HG03039 (cell line): ENCODE measurements at regions not wholly inside any gene's neighbourhood (a gene's known extent, or its start where the extent isn't known, plus 50 kb on each side); places are given as distances from the start of the nearest gene placed in this dataset.
"Not testable (repeated sequence)": the region's sequence is repeated elsewhere in the genome, so short reads cannot be mapped to it uniquely, and the experiment has no call there.

Experiments
- ATAC-seq: cut with Tn5 transposase; IDR thresholded peaks from one replicate; pipeline ENCODE4 v1.9.1; 2021; ENCODE audit warnings: mild to moderate bottlenecking, moderate library complexity; ENCODE audit not compliant: unreplicated experiment

DNA sequence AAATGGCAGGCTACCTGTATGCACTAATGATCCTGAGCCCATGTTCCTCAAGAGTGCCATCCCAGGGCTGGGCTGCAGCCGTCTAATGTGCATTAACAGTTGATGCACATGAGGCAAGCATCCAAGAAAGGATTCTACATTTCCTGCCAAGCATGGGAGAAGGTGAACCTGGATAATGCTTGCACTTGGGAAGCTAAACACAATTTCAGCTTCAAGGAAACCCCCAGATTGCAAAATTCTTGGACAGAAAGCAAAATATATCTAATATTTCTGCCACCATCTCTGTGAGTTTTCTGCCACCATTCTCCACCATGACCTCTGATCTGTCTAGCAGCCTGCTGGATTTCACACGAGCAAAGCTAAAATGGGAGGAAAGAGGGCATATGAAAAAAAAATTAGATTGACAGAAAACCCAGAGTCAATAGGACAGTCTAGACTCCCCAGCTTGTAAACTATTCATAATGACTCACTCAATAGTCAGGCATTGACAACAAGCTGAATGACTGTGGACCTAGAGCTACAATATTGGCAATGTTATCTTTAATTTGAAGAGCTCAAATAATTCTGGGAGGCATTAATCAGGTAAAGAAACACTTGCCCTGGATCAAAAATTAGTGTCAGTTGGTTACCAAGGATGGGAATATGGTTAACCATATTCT lies 91.9 kb upstream of the BCL2L14 start:
- ATAC-seq, result no peak

DNA sequence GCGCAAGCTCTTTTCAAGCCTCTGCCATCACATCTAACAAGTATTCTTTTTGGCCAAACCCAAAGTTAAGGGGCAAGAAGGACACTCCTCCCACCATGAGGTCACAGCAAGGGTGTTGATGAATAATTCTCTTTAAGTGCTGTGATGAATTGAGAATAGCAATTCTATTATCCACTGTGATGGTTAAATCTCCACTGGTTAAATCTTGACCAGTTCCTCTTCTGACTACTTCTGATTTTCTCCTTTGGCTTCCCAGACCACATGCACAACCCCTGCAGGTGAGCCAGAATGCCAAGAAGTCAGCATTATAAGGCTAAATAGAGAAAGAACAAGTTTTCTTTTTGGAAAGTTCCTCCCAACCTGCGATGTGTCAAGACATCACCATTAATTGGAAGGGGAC lies 90.6 kb upstream of the BCL2L14 start:
- no peak for ATAC-seq

DNA sequence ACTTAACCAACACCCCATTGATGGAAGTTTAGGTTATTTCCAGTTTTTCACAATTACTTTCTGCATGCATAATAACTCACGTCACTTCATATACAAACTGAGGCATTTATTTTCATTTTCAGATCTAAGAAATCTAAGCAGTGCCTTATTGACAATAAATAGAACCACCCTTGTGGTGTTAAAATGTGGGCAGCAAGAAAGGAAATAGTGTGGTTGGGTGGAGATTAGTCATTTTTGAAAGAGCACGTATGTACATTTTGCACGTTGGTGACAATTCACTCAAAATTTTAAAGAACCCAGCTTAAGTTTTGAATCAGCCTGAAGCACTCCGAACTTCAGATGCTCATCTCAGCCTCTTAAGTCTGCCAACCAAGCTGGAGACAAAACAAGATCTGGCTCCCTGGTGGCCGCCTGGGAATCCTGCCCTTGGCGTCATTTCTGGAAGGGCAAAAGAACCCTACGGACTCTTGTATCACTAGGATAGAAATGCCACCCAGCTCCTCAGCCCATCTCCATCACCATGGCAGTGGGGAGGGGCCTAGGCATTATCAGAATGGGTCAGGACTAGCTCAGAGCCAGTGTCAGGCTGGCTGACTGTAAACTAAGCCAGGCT lies 89.5 kb upstream of the BCL2L14 start:
- ATAC-seq, result peak; percentile 77

DNA sequence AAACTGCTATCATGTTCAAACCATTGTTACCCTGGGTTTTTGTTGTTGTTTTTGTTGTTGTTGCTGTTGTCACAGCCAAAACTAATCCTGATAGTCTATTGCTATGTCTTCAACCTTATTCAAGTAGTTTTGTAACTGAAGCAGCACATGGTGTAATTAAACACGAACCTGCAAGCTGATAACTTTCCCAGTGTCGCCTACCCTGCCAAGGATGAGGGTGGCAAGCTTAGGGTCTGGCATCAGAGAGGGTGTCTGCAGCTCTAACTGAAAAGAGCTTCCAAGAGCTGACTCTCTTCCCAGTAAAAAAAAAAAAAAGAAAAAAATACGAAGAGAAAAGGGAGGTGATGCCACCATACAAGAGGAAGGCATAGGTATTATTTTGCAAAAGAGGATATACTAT lies 86.3 kb upstream of the BCL2L14 start:
- ATAC-seq, result no peak

DNA sequence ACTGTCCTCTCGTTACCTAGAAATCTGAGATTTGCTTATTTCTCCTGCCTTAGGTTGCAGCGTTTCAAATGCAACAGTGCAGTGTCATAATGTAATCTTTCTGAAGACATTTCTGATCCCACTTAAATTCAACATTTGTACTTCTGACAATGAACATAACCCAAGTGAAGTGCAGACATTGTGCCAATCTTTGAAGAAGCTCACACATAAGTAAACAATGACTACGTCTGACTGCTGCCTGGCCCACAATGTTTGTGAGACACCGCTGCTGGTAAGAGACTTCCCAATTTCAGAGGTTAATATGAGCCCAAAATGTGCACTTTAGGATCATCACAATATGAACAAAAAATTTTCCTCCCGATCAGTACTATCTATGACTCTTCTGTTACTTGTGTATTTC lies 84.6 kb upstream of the BCL2L14 start:
- no peak for ATAC-seq

DNA sequence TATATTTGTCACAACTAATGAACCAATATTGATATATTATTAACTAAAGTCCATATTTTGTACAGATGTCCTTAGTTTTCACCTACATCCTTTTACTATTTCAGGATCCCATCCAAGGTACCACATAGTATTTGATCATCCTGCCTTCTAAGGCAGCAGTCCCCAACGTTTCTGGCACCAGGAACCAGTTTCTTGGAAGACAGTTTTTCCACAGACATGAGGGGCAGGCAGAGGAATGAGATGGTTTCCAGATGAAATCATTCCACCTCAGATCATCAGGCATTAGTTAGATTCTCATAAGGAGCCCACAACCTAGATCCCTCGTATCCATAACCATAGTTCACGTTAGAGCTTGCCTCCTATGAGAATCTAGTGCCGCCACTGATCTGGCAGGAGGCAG lies 82.8 kb upstream of the BCL2L14 start:
- no peak for ATAC-seq

DNA sequence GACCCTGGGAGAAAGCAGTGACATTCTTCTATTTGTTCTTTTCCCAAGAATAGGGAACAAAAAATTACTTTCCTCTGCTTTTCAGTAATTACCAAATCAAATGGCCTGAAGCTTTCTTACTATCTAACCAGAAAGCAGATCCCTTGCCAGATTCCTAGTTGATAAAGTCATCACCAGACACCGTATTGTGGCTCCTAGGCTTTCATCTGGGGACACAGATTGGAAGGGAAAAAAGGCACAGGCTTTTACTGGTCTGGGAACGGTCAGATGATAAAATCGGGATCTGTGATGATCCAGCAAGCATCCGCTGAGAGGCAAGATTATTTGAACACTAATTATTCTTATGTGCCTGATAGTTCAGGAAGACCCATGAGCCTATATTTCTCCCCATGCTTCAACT lies 79.1 kb upstream of the BCL2L14 start:
- no peak for ATAC-seq

DNA sequence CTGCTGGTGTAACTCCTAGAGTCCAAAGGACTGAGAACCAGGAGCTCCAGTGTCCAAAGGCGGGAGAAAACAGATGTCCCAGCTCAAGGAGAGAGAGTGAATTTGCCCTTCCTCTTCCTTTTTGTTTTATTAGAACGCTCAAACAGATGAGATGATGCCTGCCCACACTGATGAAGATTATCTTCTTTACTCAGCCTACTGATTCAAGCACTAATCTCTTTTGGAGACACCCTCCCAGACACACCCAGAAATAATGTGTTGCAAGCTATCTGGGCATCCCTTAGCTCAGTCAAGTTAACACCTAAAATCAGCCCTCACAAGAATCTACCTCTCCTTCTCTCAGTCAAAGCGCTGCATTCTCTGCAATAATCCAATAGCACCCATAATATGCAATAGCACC lies 78.2 kb upstream of the BCL2L14 start:
- ATAC-seq, result no peak

DNA sequence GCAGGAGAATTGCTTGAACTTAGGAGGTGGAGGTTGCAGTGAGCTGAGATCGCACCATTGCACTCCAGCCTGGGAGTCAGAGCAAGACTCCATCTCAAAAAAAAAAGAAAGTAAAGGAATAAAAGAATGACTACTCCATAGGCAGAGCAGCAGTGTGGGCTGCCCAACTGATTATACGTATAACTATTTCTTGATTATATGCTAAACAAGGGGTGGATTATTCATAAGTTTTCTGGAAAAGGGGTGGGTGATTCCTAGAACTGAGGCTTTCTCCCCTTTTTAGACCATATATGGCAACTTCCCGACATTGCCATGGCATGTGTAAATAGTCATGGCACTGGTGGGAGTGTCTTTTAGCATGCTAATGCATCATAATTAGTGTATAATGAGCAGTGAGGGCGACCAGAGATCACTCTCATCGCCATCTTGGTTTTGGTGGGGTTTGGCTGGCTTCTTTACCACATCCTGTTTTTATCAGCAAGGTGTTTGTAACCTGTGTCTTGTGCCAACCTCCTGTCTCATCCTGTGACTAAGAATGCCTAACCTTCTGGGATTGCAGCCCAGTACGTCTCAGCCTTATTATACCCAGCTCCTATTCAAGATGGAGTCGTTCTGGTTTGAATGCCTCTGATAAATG lies 72.3 kb upstream of the BCL2L14 start:
- ATAC-seq, result not testable (repeated sequence)

DNA sequence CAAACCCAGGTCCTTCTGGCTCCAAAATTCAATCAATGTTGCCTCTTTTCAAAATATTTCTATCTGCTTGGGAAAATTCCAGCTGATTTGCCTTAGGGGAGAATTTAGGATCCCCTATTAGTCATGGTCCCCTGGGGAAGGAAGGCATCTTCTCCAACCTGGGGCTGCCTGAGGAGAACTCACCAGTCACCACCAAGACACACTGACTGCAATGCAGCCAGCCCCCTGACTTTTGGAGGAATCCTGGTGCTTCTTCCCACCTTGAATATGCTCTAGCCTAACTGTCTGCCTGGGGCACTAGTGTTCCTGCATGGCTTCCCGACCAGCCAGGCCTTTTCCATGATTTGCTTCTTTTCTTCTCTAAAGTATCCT lies 71.8 kb upstream of the BCL2L14 start:
- no peak for ATAC-seq

DNA sequence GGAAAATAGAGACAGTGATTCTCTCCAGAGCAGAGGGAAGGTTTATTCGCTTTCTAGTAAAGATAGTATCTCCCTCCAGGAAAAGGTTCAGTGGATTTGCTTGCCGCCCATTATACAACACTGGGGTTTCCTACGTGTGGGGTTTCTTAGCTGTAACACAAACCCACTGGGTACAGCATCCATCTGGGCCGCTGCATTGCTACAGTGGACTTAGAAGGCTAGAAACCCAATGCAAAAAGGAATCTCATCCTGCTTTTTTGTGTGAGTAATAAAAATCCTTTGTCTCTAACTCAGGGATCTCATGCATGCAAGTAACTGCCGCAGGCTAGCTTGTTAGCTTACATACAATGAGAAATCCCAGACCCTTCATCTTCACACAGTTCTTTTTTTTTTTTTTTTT lies 67.1 kb upstream of the BCL2L14 start:
- no peak for ATAC-seq

DNA sequence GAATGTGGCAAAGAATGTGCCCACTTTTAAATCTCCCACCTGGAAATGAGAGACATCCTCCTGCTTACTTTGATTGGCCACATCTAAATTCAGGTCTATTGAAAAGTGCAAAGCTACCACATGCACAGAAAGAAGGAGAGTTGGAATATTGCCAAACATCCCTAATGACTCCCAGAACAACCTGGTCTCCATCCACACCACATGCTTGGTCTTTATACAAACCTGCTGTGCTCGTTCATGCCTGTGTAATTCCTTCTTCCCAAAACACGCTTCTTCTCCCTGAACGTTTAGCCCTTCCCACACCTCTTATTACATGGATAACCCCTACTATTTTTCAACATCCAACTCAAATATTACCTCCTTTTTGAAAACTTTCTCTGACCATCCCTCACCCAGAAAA lies 66.2 kb upstream of the BCL2L14 start:
- ATAC-seq, result no peak

DNA sequence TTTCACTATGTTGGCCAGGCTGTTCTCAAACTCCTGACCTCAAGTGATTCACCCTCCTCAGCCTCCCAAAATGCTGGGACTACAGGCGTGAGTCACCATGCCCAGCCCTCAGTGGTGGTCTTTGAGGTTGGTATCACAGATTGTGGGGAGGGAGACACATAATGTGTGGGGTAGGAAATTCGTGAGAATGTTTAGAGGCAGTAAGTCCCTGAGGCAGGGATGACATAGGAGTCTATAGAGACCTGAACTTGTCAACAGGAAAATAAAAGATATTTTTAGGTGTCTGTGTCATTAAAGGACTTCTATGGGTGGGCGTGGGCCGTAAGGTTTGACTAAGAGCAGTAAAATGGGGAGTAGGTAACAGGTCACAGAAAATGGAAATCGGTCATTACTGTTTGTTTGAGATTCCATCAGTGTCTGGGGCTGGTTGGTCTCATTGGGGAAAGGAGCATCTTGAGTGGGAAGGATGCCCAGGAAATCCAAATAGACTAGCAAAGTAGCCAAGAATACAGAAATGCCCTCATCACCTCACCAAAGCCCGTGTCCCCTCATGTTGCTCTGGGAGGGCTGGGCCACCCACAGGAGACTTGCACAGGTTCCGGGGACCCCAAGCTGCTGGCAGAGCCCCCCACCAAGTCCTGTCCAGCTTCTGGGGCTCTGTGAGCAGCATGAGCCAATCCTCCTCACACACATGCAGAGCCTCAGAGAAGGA lies 63.6 kb upstream of the BCL2L14 start:
- no peak for ATAC-seq

DNA sequence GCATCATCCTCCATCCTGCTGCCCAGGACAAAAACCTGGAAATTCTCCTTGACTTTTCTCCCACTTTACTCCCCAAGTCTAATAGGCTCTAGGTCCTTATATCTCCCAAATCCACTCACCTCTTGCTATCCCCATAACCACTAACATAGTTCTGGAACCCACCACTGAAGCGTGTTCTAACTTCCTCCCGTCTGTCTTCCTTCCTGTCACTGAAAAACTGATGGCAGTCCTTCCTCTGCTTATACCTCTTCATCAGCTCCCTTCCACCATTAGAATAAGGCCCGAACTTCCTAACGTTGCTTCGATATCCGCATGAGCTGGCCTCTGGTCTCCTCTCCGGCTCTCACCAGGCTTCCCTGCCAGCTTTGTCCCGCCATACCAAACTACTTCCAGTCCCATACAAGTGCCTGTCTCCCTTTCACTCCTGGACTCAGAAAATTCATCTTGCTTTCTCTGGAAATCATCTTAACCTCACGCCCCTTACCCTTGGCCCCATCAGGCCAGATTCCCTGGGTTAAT lies 63.0 kb upstream of the BCL2L14 start:
- no peak for ATAC-seq

DNA sequence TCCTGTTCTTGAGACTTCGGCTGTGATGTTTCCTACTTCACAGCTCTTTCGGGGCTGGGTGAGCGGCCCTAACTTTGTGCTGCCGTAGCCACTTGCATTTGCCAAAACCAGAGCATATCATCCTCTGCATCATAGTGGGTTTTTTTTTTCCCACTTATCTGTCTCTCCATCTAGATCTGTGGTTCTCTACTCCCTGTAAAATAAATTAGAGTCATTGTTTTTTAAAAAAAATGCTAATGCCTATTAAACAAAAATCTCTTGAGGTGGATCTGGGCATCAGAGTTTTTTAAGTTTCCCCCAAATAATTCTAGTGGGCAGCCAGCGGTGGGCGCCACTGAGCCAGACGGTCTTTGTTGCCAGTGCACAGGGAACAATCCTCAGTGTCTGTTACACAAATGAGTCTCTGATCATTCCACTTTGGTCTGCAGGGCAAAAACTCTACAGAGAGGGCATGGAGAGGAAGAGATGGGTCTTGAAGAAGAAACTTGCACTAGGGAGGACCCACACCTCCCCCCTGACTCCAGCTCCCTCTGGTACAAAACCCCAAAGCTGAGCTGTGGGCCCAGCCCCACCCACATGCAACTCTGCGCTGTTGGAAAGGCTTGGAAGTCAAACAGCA lies 62.4 kb upstream of the BCL2L14 start:
- ATAC-seq, result no peak

DNA sequence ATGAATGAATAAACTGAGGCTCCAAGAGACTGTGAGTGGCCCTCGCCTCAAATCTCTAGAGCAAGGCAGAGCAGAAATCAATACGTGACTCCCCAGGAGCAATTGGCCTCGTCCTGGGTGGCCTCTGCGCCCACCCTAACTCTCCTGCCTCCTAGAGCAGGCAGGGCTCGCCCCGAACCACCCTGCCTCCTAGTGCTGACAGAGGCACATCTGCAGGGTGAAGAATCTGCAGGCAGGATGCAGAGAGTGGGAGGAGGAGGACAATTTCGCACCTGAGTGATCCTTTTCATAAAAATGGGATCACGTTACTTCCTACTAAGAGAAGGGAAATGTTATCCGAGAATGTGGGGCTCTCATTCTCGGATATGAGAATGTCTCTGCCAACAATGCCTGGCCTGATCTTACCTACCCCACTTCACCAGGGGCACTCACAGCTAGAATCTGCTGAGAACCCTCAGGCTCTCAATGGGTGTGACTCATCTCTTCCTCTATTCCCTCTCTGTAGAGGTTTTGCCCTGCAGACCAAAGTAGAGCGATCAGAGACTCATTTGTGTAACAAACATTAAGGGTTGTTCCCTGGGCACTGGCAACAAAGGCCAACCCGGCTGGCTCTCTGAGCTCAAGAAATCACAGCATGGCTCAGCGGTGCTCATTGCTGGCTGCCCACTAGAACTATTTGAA lies 61.7 kb upstream of the BCL2L14 start:
- peak; percentile 40 for ATAC-seq

DNA sequence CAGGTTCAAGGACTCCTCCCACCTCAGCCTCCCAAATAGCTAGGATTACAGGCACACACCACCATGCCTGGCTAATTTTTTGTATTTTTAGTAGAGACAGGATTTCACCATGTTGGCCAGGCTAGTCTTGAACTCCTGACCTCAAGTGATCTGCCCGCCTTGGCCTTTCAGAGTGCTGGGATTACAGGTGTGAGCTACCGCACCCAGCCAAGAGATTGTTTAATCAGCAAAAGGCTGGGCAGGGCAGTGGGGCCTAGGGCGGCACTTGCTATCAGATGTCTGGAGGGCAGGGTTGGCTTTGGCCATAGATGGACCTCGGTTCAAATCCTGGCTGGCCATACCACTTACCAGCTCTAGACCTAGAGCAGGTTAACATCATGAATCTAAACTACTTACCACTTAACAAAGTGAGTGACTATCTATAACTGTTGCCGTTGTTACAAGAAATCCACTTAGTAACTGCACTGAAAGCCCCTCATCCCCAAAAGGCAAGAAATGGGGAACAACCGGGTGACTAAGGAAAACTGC lies 60.9 kb upstream of the BCL2L14 start:
- not testable (repeated sequence) for ATAC-seq

DNA sequence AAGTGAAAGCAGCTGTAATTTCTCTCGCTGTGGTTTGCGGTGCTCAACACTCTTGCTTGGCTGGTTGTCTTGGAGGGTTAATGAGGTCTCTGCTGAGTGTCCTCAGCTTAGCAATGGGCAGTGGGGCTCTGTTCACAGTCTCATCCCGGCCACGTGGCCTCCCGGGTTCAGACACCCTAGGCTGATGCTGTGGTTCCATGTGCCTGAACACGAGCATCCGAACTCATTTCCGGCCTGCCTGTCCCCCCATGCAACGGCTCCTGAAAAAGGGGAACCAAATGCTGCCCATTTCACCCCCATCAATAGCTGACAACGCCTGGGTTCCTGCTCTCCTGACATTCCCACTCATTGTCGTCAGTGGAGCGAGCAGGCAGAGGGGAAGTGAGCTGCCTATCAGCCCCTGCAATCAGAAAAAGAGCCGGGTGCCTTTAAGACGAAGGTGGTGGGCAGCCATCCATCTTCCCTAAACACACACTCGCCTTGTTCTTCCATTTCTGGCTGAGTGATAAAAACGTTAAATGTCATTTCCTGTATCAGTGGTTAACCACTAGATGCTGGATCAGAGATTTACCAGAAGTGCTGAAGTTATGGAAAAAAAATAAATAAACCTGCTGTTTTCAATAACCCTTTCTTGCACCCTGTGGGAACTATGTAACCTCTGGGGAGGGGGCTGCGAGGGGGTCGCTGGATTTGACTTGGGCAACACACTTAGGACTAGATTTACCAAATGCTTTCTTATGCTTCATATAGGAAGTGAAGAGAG lies 60.3 kb upstream of the BCL2L14 start:
- ATAC-seq, result peak; percentile 43

DNA sequence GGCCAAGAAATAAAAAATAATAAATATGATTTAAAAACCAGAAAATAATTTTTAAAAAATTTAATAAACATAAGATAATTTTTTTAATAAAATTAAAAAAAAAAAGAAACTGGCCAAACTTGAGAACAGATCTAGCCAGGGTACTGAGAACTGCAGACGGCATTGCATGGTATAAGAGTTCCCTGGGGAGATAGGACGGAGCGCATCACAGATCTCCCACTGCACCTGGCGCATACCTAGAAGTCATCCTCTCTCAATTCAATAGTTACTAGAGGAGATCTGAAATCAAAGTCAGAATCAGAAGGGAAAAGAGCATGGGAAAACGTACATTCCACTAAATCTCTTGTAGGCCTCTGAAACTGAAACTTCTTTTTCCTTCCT lies 58.9 kb upstream of the BCL2L14 start:
- ATAC-seq, result no peak
